ENCODE measurements at regions not wholly inside any gene's neighbourhood (a gene's known extent, or its start where the extent isn't known, plus 50 kb on each side); places are given as distances from the start of the nearest gene placed in this dataset.

DNA sequence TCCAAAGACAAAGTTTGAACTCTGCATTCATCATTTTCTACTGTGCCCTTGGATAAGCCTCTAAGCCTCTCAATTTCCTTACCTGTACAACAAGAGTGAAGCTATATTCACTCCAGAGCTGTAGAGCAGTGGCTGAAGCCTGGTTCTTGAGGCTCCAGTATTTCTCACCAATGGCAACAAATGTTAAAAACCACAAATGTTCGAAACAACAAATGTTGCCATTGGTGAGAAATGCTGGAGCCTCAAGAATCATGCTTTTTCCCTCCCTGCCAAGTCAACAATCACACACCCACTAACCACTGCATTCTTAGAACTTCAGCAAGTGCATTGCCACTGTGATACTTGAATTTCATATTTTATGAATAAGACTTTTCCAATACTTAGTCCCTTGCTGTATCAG is 237.9 kb downstream of the TMEM26 start:
- no peak for DNase-seq (ENCODE audit: low spot score)
- H3K9ac ChIP-seq (ENCODE audit: low read depth in 1 of 2, low read length in 2 of 2) = no peak overlapping the region
- 68% methylated on average over 1 of the region's 1 CpG for WGBS
- TF ChIP-seq, protein P1, sequence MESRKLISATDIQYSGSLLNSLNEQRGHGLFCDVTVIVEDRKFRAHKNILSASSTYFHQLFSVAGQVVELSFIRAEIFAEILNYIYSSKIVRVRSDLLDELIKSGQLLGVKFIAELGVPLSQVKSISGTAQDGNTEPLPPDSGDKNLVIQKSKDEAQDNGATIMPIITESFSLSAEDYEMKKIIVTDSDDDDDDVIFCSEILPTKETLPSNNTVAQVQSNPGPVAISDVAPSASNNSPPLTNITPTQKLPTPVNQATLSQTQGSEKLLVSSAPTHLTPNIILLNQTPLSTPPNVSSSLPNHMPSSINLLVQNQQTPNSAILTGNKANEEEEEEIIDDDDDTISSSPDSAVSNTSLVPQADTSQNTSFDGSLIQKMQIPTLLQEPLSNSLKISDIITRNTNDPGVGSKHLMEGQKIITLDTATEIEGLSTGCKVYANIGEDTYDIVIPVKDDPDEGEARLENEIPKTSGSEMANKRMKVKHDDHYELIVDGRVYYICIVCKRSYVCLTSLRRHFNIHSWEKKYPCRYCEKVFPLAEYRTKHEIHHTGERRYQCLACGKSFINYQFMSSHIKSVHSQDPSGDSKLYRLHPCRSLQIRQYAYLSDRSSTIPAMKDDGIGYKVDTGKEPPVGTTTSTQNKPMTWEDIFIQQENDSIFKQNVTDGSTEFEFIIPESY (IDR thresholded peaks at IDR 0.05) = no peak
- TF ChIP-seq HNF4A (conservative IDR thresholded peaks at IDR 0.05) = no peak
- TF ChIP-seq NR2F2 (IDR thresholded peaks at IDR 0.05) = no peak
- no peak for TF ChIP-seq TAF1 (conservative IDR thresholded peaks at IDR 0.05)
- TF ChIP-seq, protein P2, sequence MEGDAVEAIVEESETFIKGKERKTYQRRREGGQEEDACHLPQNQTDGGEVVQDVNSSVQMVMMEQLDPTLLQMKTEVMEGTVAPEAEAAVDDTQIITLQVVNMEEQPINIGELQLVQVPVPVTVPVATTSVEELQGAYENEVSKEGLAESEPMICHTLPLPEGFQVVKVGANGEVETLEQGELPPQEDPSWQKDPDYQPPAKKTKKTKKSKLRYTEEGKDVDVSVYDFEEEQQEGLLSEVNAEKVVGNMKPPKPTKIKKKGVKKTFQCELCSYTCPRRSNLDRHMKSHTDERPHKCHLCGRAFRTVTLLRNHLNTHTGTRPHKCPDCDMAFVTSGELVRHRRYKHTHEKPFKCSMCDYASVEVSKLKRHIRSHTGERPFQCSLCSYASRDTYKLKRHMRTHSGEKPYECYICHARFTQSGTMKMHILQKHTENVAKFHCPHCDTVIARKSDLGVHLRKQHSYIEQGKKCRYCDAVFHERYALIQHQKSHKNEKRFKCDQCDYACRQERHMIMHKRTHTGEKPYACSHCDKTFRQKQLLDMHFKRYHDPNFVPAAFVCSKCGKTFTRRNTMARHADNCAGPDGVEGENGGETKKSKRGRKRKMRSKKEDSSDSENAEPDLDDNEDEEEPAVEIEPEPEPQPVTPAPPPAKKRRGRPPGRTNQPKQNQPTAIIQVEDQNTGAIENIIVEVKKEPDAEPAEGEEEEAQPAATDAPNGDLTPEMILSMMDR (IDR thresholded peaks at IDR 0.05; ENCODE audit: low read depth, low read length, missing input control) = no peak
- TF ChIP-seq, protein P3, sequence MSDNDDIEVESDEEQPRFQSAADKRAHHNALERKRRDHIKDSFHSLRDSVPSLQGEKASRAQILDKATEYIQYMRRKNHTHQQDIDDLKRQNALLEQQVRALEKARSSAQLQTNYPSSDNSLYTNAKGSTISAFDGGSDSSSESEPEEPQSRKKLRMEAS (IDR thresholded peaks at IDR 0.05) = no peak
- no peak for TF ChIP-seq YY1 (IDR thresholded peaks at IDR 0.05)
- TF ChIP-seq RAD21 (IDR thresholded peaks at IDR 0.05) = no peak
- TF ChIP-seq RXRA (IDR thresholded peaks at IDR 0.05) = no peak
- H3K9me3 ChIP-seq (ENCODE audit: control insufficient read depth in 4 of 4, low read length in 3 of 4) = no peaks in the 10 kb centered on the region
- H3K4me1 ChIP-seq (ENCODE audit: control insufficient read depth in 4 of 4, insufficient read depth in 4 of 4, low read length in 3 of 4) = no peaks in the 10 kb centered on the region
- H3K4me3 ChIP-seq (ENCODE audit: low read depth in 1 of 3, low read length in 3 of 3) = no peak overlapping the region
- peaks cover 0 to 4% (median 0%) of the 10 kb centered on the region in 4 donors for H3K27me3 ChIP-seq (ENCODE audit: control insufficient read depth in 4 of 4, insufficient read depth in 4 of 4, low read length in 3 of 4)
- no peaks in the 10 kb centered on the region for H3K36me3 ChIP-seq (ENCODE audit: control insufficient read depth in 4 of 4, insufficient read depth in 3 of 4, low read depth in 1 of 4, low read length in 3 of 4)
- no peak overlapping the region for H3K27ac ChIP-seq (ENCODE audit: low read depth in 1 of 2, low read length in 2 of 2)

DNA sequence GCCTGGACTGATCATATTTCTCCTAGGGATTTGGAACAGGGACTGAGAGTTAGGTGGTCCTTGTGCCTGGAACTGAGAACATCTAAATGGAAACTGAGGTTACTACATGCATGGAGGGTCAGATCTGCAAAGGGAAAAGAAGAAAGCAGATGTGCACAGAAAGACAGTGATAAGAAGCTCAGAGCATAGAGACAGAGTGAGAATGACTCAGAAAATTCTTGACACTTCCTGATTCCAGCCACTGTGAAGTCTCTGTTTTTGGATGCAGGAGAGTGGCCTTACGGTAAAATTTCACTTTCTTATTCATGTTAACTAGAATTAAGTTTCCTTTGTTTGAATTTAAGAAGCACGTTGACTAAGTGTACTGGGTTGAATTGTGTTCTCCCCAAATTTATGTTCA is 241.7 kb downstream of the TMEM26 start:
- no peak overlapping the region for H3K4me3 ChIP-seq (ENCODE audit: low read depth in 1 of 3, low read length in 3 of 3)
- TF ChIP-seq GABPA (IDR thresholded peaks at IDR 0.05 in 1 of 2, conservative IDR thresholded peaks at IDR 0.05 in 1 of 2) = no peak
- TF ChIP-seq, protein P2 (IDR thresholded peaks at IDR 0.05; ENCODE audit: low read depth, low read length, missing input control) = no peak
- TF ChIP-seq NR2F2 (IDR thresholded peaks at IDR 0.05) = no peak
- no peak for TF ChIP-seq HNF4G (IDR thresholded peaks at IDR 0.05)
- TF ChIP-seq, protein P4, sequence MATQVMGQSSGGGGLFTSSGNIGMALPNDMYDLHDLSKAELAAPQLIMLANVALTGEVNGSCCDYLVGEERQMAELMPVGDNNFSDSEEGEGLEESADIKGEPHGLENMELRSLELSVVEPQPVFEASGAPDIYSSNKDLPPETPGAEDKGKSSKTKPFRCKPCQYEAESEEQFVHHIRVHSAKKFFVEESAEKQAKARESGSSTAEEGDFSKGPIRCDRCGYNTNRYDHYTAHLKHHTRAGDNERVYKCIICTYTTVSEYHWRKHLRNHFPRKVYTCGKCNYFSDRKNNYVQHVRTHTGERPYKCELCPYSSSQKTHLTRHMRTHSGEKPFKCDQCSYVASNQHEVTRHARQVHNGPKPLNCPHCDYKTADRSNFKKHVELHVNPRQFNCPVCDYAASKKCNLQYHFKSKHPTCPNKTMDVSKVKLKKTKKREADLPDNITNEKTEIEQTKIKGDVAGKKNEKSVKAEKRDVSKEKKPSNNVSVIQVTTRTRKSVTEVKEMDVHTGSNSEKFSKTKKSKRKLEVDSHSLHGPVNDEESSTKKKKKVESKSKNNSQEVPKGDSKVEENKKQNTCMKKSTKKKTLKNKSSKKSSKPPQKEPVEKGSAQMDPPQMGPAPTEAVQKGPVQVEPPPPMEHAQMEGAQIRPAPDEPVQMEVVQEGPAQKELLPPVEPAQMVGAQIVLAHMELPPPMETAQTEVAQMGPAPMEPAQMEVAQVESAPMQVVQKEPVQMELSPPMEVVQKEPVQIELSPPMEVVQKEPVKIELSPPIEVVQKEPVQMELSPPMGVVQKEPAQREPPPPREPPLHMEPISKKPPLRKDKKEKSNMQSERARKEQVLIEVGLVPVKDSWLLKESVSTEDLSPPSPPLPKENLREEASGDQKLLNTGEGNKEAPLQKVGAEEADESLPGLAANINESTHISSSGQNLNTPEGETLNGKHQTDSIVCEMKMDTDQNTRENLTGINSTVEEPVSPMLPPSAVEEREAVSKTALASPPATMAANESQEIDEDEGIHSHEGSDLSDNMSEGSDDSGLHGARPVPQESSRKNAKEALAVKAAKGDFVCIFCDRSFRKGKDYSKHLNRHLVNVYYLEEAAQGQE (IDR thresholded peaks at IDR 0.05) = no peak
- no peak for TF ChIP-seq FOXA2 (IDR thresholded peaks at IDR 0.05)
- no peak overlapping the region for H3K27ac ChIP-seq (ENCODE audit: low read depth in 1 of 2, low read length in 2 of 2)
- WGBS = 57% methylated on average over 2 of the region's 2 CpGs
- no peaks in the 10 kb centered on the region for H3K9me3 ChIP-seq (ENCODE audit: control insufficient read depth in 4 of 4, low read length in 3 of 4)
- H3K4me1 ChIP-seq (ENCODE audit: control insufficient read depth in 4 of 4, insufficient read depth in 4 of 4, low read length in 3 of 4) = no peaks in the 10 kb centered on the region
- peaks cover 0 to 4% (median 0%) of the 10 kb centered on the region in 4 donors for H3K27me3 ChIP-seq (ENCODE audit: control insufficient read depth in 4 of 4, insufficient read depth in 4 of 4, low read length in 3 of 4)
- DNase-seq (ENCODE audit: low spot score) = no peak
- H3K36me3 ChIP-seq (ENCODE audit: control insufficient read depth in 4 of 4, insufficient read depth in 3 of 4, low read depth in 1 of 4, low read length in 3 of 4) = no peaks in the 10 kb centered on the region
- H3K9ac ChIP-seq (ENCODE audit: low read depth in 1 of 2, low read length in 2 of 2) = no peak overlapping the region

Measured in liver (tissue), 8 donors.